Stimulated activated naive CD8-positive, alpha-beta T cell treated with anti-CD3 and anti-CD28 coated beads, Interleukin-15, Interleukin-2, amounts not matched to agents 100 U/mL and 50 U/mL, for 24 hours (primary cell): ENCODE measurements at regions not wholly inside any gene's neighbourhood (a gene's known extent, or its start where the extent isn't known, plus 50 kb on each side); places are given as distances from the start of the nearest gene placed in this dataset.
"Not testable (repeated sequence)": the region's sequence is repeated elsewhere in the genome, so short reads cannot be mapped to it uniquely, and the experiment has no call there.

Source experiments
- ATAC-seq: fragments of 150-1000 bp; cut with Tn5 transposase; one replicate; pipeline ENCODE4 v1.10.0; 2021
- DNase-seq: peaks from one replicate; pipeline ENCODE4 v3.0.0; 2021

GRCh38 chr7:9711259-9711918 is 1262.3 kb upstream of the PHF14 start:
- DNase-seq (no peak), ATAC-seq (no peak)

GRCh38 chr7:9718071-9718661 is 1255.5 kb upstream of the PHF14 start:
- no peak for ATAC-seq
- DNase-seq, result no peak

- ATAC-seq, result no peak
Observed at GRCh38 chr7:9719303-9719702, 1254.4 kb upstream of the PHF14 start.

GRCh38 chr7:9719721-9720120 is 1254.0 kb upstream of the PHF14 start:
- ATAC-seq, result no peak
- no peak for DNase-seq

More at GRCh38 chr7:9719303-9719702, 1254.4 kb upstream of the PHF14 start:
- no peak for DNase-seq

- not testable (repeated sequence) for ATAC-seq, DNase-seq
Observed at GRCh38 chr7:9725940-9726663, 1247.6 kb upstream of the PHF14 start.

- not testable (repeated sequence) for DNase-seq, ATAC-seq
Observed at GRCh38 chr7:9726811-9727210, 1246.9 kb upstream of the PHF14 start.

- not testable (repeated sequence) for DNase-seq, ATAC-seq
Observed at GRCh38 chr7:9727467-9727869, 1246.2 kb upstream of the PHF14 start.

GRCh38 chr7:9728014-9728657 is 1245.5 kb upstream of the PHF14 start:
- ATAC-seq, DNase-seq: not testable (repeated sequence)

- ATAC-seq (no peak), DNase-seq (no peak)
Observed at GRCh38 chr7:9752033-9752432, 1221.6 kb upstream of the PHF14 start.

GRCh38 chr7:9761224-9761623 is 1212.4 kb upstream of the PHF14 start:
- DNase-seq, result no peak
- no peak for ATAC-seq

- no peak for ATAC-seq
- DNase-seq, result no peak
Observed at GRCh38 chr7:9776900-9777299, 1196.8 kb upstream of the PHF14 start.

- ATAC-seq, result no peak
- DNase-seq, result no peak
Observed at GRCh38 chr7:9778367-9778766, 1195.3 kb upstream of the PHF14 start.

GRCh38 chr7:9781710-9782109 is 1192.0 kb upstream of the PHF14 start:
- no peak for ATAC-seq
- no peak for DNase-seq

- ATAC-seq (no peak), DNase-seq (no peak)
Observed at GRCh38 chr7:9782275-9782674, 1191.4 kb upstream of the PHF14 start.

- ATAC-seq (no peak), DNase-seq (no peak)
Observed at GRCh38 chr7:9785211-9785610, 1188.5 kb upstream of the PHF14 start.

- ATAC-seq, result no peak
Observed at GRCh38 chr7:9796241-9796640, 1177.4 kb upstream of the PHF14 start.

GRCh38 chr7:9822458-9823290 is 1151.0 kb upstream of the PHF14 start:
- ATAC-seq, result no peak
- no peak for DNase-seq

More at GRCh38 chr7:9796241-9796640, 1177.4 kb upstream of the PHF14 start:
- no peak for DNase-seq

GRCh38 chr7:9835199-9835598 is 1138.5 kb upstream of the PHF14 start:
- ATAC-seq (no peak), DNase-seq (no peak)

GRCh38 chr7:9836671-9837070 is 1137.0 kb upstream of the PHF14 start:
- DNase-seq (no peak), ATAC-seq (no peak)

GRCh38 chr7:9842301-9842700 is 1131.4 kb upstream of the PHF14 start:
- DNase-seq, result no peak
- ATAC-seq, result no peak

GRCh38 chr7:9846902-9847301 is 1126.8 kb upstream of the PHF14 start:
- ATAC-seq (no peak), DNase-seq (no peak)

- DNase-seq (no peak), ATAC-seq (no peak)
Observed at GRCh38 chr7:9854605-9855004, 1119.1 kb upstream of the PHF14 start.
